Activated CD4-positive, alpha-beta memory T cell treated with anti-CD3 and anti-CD28 coated beads, Interleukin-2, amount 10 ng/mL, durations not matched to agents 7 days and 5 days (primary cell): ENCODE measurements at regions not wholly inside any gene's neighbourhood (a gene's known extent, or its start where the extent isn't known, plus 50 kb on each side); places are given as distances from the start of the nearest gene placed in this dataset.

Experiments
- CTCF ChIA-PET: fragments of 350-600 bp; sonication (Branson Sonifier 250); formaldehyde crosslinking; loops from one replicate; lab custom pipeline; 2021; ENCODE audit warnings: antibody characterized with exemption, inconsistent platforms; lab: Charles Lee
- POLR2A ChIA-PET: fragments of 350-600 bp; sonication (Branson Sonifier 250); formaldehyde crosslinking; loops from one replicate; lab custom pipeline; 2021; ENCODE audit warnings: antibody characterized with exemption; lab: Charles Lee
- DNase-seq: peaks from one replicate; pipeline ENCODE4 v3.0.0-alpha.2; 2020
- H3K27ac Mint-ChIP-seq: one replicate; pipeline ENCODE4 v1.8.0; 2021; ENCODE audit warnings: mild to moderate bottlenecking, mixed read lengths
- H3K27me3 Mint-ChIP-seq: one replicate; pipeline ENCODE4 v1.8.0; 2021; ENCODE audit warnings: mixed read lengths
- H3K36me3 Mint-ChIP-seq: one replicate; pipeline ENCODE4 v1.8.0; 2021; ENCODE audit warnings: low read depth, mixed read lengths
- H3K4me1 Mint-ChIP-seq: one replicate; pipeline ENCODE4 v1.8.0; 2021; ENCODE audit warnings: mixed read lengths
- H3K4me3 Mint-ChIP-seq: one replicate; pipeline ENCODE4 v1.8.0; 2021; ENCODE audit warnings: mild to moderate bottlenecking, mixed read lengths
- H3K9me3 Mint-ChIP-seq: one replicate; pipeline ENCODE4 v1.8.0; 2021; ENCODE audit warnings: mixed read lengths

DNA sequence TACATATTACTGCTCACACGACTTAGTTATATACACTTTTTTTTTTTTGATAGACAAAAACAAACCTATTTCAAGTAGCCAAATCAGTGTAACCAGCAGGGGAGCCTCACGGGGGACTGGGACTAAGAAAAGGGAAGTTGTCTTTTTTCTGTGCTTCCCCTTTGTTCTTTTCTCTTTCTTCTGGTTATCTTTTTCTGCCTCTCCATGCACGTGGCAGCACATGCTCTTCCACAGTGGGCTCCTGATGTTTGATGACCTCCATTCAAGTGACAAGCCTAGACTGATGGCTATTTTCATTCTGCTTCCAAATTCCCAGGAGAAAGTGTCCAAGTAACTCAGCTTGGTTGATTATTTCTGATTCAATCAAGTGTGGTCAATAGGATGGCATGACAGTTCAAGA, 98.2 kb upstream of the STK39 start:
- no peaks in the 10 kb centered on the region for H3K36me3 Mint-ChIP-seq
- H3K4me3 Mint-ChIP-seq: no peak overlapping the region
- CTCF ChIA-PET: interaction anchor here (1.6 to 3.4 kb wide), 3 partner anchors 105 to 413 kb away, joined by 4 to 31 read pairs (median 6); no protein-coding TSS in a partner anchor
- H3K27ac Mint-ChIP-seq: no peak overlapping the region
- peaks cover 5% of the 10 kb centered on the region for H3K4me1 Mint-ChIP-seq
- H3K9me3 Mint-ChIP-seq: no peaks in the 10 kb centered on the region
- peaks cover 11% of the 10 kb centered on the region for H3K27me3 Mint-ChIP-seq
- POLR2A ChIA-PET: interaction anchor here (1.0 kb wide), 1 partner anchor 9 kb away, joined by 3 read pairs; no protein-coding TSS in a partner anchor
- DNase-seq: no peak

GRCh38 chr2:168346725-168347477, 99.5 kb upstream of the STK39 start:
- H3K27me3 Mint-ChIP-seq: peaks cover 5% of the 10 kb centered on the region
- H3K4me3 Mint-ChIP-seq: peak overlapping the region; percentile 67
- CTCF ChIA-PET: interaction anchor here (0.6 to 3.4 kb wide), 25 partner anchors 10 to 576 kb away, joined by 3 to 31 read pairs (median 5); no protein-coding TSS in a partner anchor
- no peak overlapping the region for H3K27ac Mint-ChIP-seq
- H3K36me3 Mint-ChIP-seq: no peaks in the 10 kb centered on the region
- H3K4me1 Mint-ChIP-seq: peaks cover 5% of the 10 kb centered on the region
- DNase-seq: peak; percentile 70
- H3K9me3 Mint-ChIP-seq: no peaks in the 10 kb centered on the region
- POLR2A ChIA-PET: interaction anchor here (0.7 kb wide), 1 partner anchor 85 kb away, joined by 3 read pairs; no protein-coding TSS in a partner anchor

DNA sequence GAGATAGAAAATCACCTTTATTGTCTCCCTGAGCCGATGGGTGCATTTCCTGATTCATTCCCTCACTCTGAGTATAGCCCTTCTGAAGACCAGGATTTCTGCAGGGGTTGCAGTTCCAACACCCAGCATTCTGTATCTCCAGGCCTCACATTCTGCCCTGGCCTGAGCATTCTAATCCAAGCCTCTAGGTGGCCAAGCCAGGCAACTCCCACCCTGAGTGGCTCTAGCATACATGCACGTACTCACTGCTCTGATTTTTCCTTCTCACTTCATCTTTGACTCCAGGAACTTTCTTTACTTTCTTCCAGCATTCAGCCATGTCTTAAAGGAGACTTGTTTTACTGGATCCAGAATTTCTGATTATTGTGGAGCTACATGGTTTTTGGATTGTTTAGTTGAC, 100.7 kb upstream of the STK39 start:
- H3K27me3 Mint-ChIP-seq: peaks cover 6% of the 10 kb centered on the region
- ChIA-PET CTCF (interaction anchor here (1.1 to 3.4 kb wide), 8 partner anchors 9 to 571 kb away, joined by 3 to 31 read pairs (median 5); no protein-coding TSS in a partner anchor), POLR2A (no interaction called here)
- H3K36me3 Mint-ChIP-seq: no peaks in the 10 kb centered on the region
- H3K27ac Mint-ChIP-seq: no peak overlapping the region
- H3K9me3 Mint-ChIP-seq: no peaks in the 10 kb centered on the region
- H3K4me1 Mint-ChIP-seq: peaks cover 5% of the 10 kb centered on the region
- H3K4me3 Mint-ChIP-seq: no peak overlapping the region
- DNase-seq: no peak

DNA sequence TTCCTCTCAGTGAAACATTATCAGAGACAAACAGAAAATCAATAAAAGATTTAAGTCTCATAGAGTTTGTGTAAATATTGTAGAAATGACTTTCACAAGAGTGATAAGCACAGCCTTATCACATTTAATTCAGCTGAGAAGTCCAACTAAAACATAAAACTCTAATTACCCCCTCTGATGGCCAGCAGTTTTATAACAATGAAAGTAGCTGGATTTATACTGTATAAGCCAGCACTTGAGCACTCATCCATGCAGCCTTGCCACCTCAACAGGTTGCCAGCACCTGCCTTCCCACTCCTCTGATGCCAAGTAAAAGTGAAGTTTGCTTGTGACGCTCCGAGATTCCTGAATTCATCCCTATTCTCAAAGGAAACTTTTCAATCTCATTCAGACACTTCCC, 103.0 kb upstream of the STK39 start:
- Mint-ChIP-seq H3K4me3 (no peak overlapping the region), H3K4me1 (peaks cover 5% of the 10 kb centered on the region), H3K36me3 (no peaks in the 10 kb centered on the region), H3K27ac (no peak overlapping the region), H3K9me3 (peaks cover 2% of the 10 kb centered on the region), H3K27me3 (peaks cover 5% of the 10 kb centered on the region)
- CTCF ChIA-PET: interaction anchor here (1.0 kb wide), 1 partner anchor 337 kb away, joined by 3 read pairs; no protein-coding TSS in a partner anchor
- POLR2A ChIA-PET: no interaction called here
- DNase-seq: no peak

DNA sequence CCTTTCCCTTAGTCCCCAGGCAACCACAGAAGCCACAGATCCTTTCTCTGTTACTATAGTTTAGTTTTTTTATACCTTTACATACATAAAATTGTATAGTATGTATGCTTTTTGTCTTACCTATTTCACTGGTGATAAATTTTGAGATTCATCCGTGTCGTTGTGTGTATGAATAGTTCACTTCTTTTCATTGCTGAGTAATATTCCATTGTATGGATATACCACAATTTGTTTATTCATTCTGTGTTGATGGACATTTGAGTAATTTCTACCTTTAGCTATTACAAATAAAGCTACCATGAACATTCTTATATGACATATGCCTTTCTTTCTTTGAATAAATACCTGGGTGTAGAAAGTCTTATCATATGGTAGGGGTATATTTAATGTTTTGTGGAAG, 102.8 kb upstream of the CERS6 start:
- peaks cover 11% of the 10 kb centered on the region for H3K4me1 Mint-ChIP-seq
- H3K4me3 Mint-ChIP-seq: no peak overlapping the region
- peaks cover 5% of the 10 kb centered on the region for H3K27me3 Mint-ChIP-seq
- no peak for DNase-seq
- ChIA-PET CTCF (no interaction called here), POLR2A (no interaction called here)
- H3K9me3 Mint-ChIP-seq: peaks cover 2% of the 10 kb centered on the region
- H3K36me3 Mint-ChIP-seq: no peaks in the 10 kb centered on the region
- H3K27ac Mint-ChIP-seq: no peak overlapping the region

DNA sequence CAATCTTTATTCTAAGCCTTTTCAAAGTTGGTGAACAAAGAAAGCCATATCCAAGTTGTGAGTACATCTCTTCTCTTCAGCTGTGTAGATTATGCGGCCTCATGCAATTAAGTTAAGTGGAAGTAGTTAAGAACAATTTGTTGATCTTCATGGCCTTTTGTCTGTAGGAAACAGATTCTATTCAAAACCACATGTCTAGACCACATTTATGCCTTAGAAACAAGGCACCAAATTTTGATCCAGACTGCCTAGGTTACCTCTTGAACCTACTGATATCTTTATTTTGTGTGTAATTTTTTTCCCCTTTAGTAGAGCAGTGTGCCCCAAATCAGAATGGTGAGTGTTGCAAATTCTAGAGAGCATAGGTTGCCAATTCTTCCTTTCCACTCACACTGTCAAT, 101.6 kb upstream of the CERS6 start:
- H3K4me3 Mint-ChIP-seq: no peak overlapping the region
- peaks cover 2% of the 10 kb centered on the region for H3K9me3 Mint-ChIP-seq
- ChIA-PET CTCF (no interaction called here), POLR2A (no interaction called here)
- peaks cover 5% of the 10 kb centered on the region for H3K27me3 Mint-ChIP-seq
- H3K4me1 Mint-ChIP-seq: peaks cover 17% of the 10 kb centered on the region
- H3K27ac Mint-ChIP-seq: no peak overlapping the region
- no peak for DNase-seq
- no peaks in the 10 kb centered on the region for H3K36me3 Mint-ChIP-seq

DNA sequence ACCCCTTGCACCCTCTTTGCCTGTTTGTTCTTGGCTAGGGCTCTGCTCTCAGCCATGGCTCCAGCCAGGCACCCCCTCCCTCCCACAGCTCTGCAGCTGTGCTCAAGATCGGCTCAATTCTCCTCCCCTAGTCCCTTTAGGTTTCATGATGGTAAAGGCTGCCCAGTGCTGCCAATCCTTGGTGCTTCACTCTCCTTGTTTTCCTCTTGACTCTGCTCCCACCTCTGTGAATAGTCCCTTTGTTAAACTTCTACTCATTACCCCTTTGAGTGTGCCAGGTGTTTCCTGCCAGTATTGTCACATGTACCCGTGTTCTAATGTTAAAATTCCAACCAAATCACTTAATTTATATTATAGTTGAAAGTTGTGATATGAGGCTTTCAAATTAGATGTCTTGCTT, 101.0 kb upstream of the CERS6 start:
- peaks cover 5% of the 10 kb centered on the region for H3K27me3 Mint-ChIP-seq
- no peak overlapping the region for H3K27ac Mint-ChIP-seq
- peaks cover 2% of the 10 kb centered on the region for H3K9me3 Mint-ChIP-seq
- CTCF ChIA-PET: interaction anchor here (0.9 to 3.2 kb wide), 2 partner anchors 8 to 14 kb away, joined by 3 to 16 read pairs; no protein-coding TSS in a partner anchor
- no peak overlapping the region for H3K4me3 Mint-ChIP-seq
- POLR2A ChIA-PET: no interaction called here
- peaks cover 17% of the 10 kb centered on the region for H3K4me1 Mint-ChIP-seq
- DNase-seq: no peak
- no peaks in the 10 kb centered on the region for H3K36me3 Mint-ChIP-seq

- POLR2A ChIA-PET: no interaction called here
- H3K27ac Mint-ChIP-seq: no peak overlapping the region
- H3K27me3 Mint-ChIP-seq: peaks cover 5% of the 10 kb centered on the region
- CTCF ChIA-PET: interaction anchor here (0.9 to 3.2 kb wide), 2 partner anchors 9 to 13 kb away, joined by 3 to 16 read pairs; no protein-coding TSS in a partner anchor
- peaks cover 17% of the 10 kb centered on the region for H3K4me1 Mint-ChIP-seq
- peaks cover 2% of the 10 kb centered on the region for H3K9me3 Mint-ChIP-seq
- no peaks in the 10 kb centered on the region for H3K36me3 Mint-ChIP-seq
- H3K4me3 Mint-ChIP-seq: no peak overlapping the region
- DNase-seq: no peak
These were observed 100.1 kb upstream of the CERS6 start for GRCh38 chr2:168355779-168356476.

DNA sequence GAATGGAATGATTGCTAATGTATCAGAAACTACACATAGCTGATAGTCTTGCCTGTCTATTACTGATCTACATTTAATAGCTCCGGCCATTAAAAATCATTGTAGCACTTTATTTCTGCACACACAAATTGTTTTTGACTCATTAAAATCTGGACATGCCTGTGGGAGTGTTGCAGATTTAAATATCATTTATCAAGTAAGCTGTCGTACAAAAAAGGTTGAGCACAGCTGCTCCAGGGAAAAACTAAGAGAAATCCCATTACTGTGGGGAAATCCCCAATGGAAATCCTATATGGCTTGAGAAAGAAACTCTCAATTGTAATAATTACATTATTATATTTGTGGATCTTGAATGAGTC, 99.6 kb upstream of the CERS6 start:
- POLR2A ChIA-PET: no interaction called here
- H3K4me3 Mint-ChIP-seq: no peak overlapping the region

DNA sequence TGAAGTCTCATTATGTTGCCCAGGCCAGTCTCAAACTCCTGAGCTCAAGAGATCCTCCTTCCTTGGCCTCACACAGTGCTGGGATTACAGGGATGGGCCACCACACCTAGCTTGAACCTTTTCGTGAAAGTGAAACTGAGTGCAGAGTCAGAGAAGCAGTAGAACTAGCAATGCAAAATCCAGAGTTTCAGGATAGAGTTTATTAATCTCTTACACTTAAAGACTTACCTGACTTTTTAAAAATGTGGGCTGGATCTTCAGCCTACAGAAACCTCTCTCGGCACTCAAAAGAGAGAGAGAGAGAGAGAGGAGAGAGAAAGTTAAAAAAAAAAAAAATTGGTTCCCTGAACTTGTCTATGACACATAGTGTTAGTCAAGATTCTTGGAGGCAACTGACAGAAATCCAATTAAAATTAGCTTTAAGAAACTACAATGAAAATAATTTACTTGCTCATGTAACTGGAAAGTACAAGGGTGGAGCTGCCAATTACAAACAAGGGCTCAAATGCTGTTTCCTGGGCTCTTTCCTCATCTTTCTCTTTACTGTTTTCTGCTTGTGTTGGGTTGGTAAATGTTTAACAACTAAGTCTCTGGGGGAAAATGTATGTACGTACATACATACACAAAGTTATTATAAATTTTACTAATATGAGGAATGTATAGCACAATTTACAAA, 98.1 kb upstream of the CERS6 start:
- Mint-ChIP-seq H3K4me1 (peaks cover 17% of the 10 kb centered on the region), H3K27ac (no peak overlapping the region), H3K4me3 (no peak overlapping the region), H3K27me3 (peaks cover 5% of the 10 kb centered on the region), H3K36me3 (no peaks in the 10 kb centered on the region), H3K9me3 (peaks cover 2% of the 10 kb centered on the region)
- DNase-seq: no peak
- POLR2A ChIA-PET: no interaction called here
- CTCF ChIA-PET: interaction anchor here (3.2 kb wide), 1 partner anchor 11 kb away, joined by 16 read pairs; no protein-coding TSS in a partner anchor

More for the DNA sequence above, 99.6 kb upstream of the CERS6 start:
- no peaks in the 10 kb centered on the region for H3K36me3 Mint-ChIP-seq
- H3K4me1 Mint-ChIP-seq: peaks cover 17% of the 10 kb centered on the region
- no peak for DNase-seq
- H3K27me3 Mint-ChIP-seq: peaks cover 5% of the 10 kb centered on the region
- peaks cover 2% of the 10 kb centered on the region for H3K9me3 Mint-ChIP-seq
- H3K27ac Mint-ChIP-seq: no peak overlapping the region
- CTCF ChIA-PET: interaction anchor here (3.2 kb wide), 1 partner anchor 9 kb away, joined by 16 read pairs; no protein-coding TSS in a partner anchor

- Mint-ChIP-seq H3K27me3 (peaks cover 2% of the 10 kb centered on the region), H3K27ac (no peak overlapping the region), H3K36me3 (no peaks in the 10 kb centered on the region), H3K9me3 (no peaks in the 10 kb centered on the region), H3K4me3 (no peak overlapping the region), H3K4me1 (peaks cover 17% of the 10 kb centered on the region)
- no peak for DNase-seq
- ChIA-PET POLR2A (no interaction called here), CTCF (interaction anchor here (0.9 kb wide), 1 partner anchor 12 kb away, joined by 5 read pairs; no protein-coding TSS in a partner anchor)
These were observed 97.0 kb upstream of the CERS6 start for GRCh38 chr2:168359082-168359481.

DNA sequence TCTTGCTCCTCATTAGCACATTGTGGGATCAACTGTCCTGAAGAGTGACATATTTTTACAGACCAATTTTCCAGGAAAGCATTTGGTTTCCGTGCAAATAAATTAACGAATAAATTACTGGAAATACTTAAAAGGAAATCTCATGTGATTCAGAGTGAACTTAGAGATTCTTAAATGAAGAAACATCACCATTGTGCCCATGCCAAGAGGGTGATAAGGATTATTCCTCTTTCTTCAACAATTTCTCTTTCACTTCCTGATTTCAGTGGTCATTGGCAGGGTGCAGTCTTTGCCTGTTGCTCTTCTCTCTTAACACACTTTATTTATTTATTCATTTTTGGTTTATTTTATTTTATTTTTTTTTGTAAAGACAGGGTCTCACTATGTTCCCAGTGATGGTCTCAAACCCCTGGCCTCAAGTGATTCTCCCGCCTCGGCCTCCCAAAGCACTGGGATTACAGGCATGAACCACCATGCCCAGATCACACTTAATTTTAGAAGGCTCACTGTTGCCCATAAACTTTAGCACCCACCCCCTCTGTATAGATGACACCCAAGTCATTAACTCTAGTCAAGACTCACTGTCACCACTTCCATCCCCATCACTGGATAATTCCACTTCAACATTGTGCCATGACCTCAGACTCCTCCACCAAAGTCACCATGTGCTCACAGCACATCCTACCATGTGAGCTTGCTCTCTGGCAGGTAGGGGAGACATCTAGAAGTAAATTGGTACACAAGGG, 92.6 kb upstream of the CERS6 start:
- Mint-ChIP-seq H3K9me3 (no peaks in the 10 kb centered on the region), H3K27ac (no peak overlapping the region), H3K36me3 (no peaks in the 10 kb centered on the region), H3K4me1 (peaks cover 5% of the 10 kb centered on the region), H3K27me3 (no peaks in the 10 kb centered on the region), H3K4me3 (no peak overlapping the region)
- CTCF ChIA-PET: no interaction called here
- no peak for DNase-seq
- POLR2A ChIA-PET: no interaction called here
